Left cardiac atrium (tissue), 4 donors: ENCODE measurements at regions not wholly inside any gene's neighbourhood (a gene's known extent, or its start where the extent isn't known, plus 50 kb on each side); places are given as distances from the start of the nearest gene placed in this dataset.
"Not testable (repeated sequence)": the region's sequence is repeated elsewhere in the genome, so short reads cannot be mapped to it uniquely, and the experiment has no call there.

Experiments used
- ATAC-seq, 2 donors: fragments of 200-7000 bp; cut with Tn5 transposase; one replicate each; pipeline ENCODE4 v1.9.1; 2020; ENCODE audit warnings: mild to moderate bottlenecking in 2 of 2, moderate library complexity in 2 of 2
- DNase-seq: peaks from one replicate; pipeline ENCODE4 v3.0.0-alpha.2; 2020
- intact Hi-C, 2 donors: fragments of 100-400 bp; cut with DNase I; formaldehyde crosslinking; loops; one replicate each; pipeline versions ENCODE4 v1.14.1 to v1.15.1; 2022 to 2023
- donor health status: DM: no; HTN: yes; CAD: no.
- donor health status: DM: no; HTN: yes; CAD: no; lungs with severe emphysema.
- donor health status: DM: yes; HTN: yes; CAD: no.
- donor health status: Dilated cardiomyopathy.

- DNase-seq (no peak), ATAC-seq (no peak)
- intact Hi-C loops = no loop called here
Observed at GRCh38 chr15:23750179-23750578, 63.1 kb upstream of the NDN start.

GRCh38 chr15:23750776-23751175, 63.7 kb upstream of the NDN start:
- intact Hi-C loops = no loop called here
- DNase-seq (no peak), ATAC-seq (no peak)

GRCh38 chr15:23753248-23753647, 66.1 kb upstream of the NDN start:
- intact Hi-C loops = no loop called here

GRCh38 chr15:23758891-23759290, 71.8 kb upstream of the NDN start:
- intact Hi-C loops = no loop called here
- no peak for ATAC-seq
- DNase-seq = no peak

More at GRCh38 chr15:23753248-23753647, 66.1 kb upstream of the NDN start:
- no peak for DNase-seq
- no peak for ATAC-seq

DNA sequence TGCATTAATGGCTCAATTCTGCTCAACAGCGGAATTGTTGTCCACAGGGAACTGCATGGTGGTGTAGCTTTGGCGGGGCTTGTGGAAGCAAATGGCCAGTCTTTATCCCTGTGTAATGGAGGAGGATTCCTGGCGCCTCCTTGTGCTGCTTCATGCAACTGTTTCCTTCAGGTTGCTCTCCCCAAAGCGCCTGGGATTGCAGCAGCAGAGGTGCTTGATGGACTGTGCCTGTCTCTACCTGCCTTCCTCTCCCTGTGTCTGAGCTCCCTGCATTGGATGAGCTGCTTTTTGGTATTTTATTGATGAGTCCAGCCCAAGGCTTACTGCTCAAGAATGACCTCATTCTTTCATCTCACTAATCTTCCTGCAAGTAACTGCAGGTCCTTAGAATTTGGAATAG, 72.9 kb upstream of the NDN start:
- intact Hi-C loops = no loop called here
- ATAC-seq = no peak
- DNase-seq = no peak

GRCh38 chr15:23761386-23761785, 74.3 kb upstream of the NDN start:
- no peak for ATAC-seq
- intact Hi-C loops = no loop called here
- DNase-seq = no peak

GRCh38 chr15:23762026-23762425, 74.9 kb upstream of the NDN start:
- intact Hi-C loops = no loop called here
- ATAC-seq (no peak), DNase-seq (no peak)

DNA sequence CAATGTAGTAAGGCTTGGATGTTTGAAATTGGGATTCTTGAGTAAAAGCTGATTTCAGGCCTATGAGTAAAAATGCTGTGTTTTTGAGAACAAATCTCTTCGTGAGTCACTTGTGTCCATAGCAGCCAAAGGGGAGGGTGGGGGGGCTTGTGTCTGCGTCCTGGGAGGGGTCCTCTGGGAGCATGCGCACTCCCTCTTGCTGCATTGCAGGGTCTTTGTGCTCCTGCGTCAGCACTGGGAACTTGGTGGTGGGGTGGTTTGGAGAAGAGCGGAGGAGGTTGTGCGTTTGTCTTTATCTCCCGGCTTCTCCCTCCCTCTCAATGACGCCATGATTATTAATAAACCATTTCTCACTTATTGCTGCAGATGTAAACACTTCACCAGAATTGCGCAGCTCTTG, 75.9 kb upstream of the NDN start:
- ATAC-seq (no peak), DNase-seq (no peak)
- intact Hi-C loops = no loop called here

GRCh38 chr15:23764306-23764705, 77.2 kb upstream of the NDN start:
- ATAC-seq (no peak), DNase-seq (no peak)
- intact Hi-C loops = no loop called here

DNA sequence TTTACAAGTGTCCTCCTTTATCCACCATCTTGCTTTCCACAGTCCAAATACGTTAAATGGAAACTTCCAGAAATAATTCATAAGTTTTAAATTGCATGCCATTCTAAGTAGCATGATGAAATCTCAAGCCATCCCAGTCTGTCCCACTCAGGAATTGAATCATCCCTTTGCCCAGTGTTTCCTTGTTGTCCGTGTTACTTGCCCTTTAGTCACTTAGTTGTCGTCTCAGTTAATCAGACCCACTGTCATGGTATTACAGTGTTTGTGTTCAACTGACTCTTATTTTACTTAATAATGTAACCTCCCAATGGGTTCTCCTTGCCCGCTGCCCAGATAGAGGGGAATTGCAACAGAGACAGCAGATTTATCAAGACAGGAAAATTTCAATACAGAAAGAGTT, 77.6 kb upstream of the NDN start:
- intact Hi-C loops = no loop called here
- DNase-seq = no peak
- ATAC-seq = no peak

DNA sequence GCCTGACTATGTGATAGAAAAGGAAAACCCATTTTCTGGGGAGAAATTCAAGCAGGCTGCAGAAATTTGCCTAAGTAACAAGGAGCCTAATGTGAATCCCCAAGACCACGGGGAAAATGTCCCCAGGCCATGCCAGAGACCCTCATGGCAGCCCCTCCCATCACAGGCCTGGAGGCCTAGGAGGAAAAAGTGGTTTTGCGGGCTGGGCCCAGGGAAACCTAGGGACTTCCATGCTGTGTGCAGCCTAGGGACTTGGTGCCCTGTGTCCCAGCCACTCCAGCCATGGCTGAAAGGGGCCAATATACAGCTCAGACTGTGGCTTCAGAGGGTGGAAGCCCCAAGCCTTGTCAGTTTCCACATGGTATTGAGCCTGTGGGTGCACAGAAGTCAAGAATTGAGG, 79.7 kb upstream of the NDN start:
- ATAC-seq, DNase-seq, intact Hi-C loops: not testable (repeated sequence)

DNA sequence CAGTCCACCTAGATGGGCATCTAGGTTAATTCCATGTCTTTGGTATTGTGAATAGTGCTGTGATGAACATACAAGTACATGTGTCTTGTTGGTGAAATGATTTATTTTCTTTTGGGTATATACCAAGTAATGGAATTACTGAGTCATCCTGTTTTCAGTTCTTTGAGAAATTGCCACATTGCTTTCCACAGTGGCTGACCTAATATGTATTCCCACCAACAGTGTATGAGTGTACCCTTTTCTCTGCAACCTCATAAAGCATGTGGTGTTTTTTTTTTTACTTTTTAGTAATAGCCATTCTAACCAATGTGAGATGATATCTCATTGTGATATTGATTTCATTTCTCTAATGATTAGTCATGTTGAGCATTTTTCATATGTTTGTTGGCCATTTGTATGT, 86.0 kb upstream of the NDN start:
- ATAC-seq = peak in 1 of 2 donors; percentile 50
- no peak for DNase-seq
- intact Hi-C loops = no loop called here

GRCh38 chr15:23787346-23788105, 100.4 kb upstream of the NDN start:
- ATAC-seq (peak in 1 of 2 donors; percentile 26), DNase-seq (no peak)
- intact Hi-C loops = no loop called here

DNA sequence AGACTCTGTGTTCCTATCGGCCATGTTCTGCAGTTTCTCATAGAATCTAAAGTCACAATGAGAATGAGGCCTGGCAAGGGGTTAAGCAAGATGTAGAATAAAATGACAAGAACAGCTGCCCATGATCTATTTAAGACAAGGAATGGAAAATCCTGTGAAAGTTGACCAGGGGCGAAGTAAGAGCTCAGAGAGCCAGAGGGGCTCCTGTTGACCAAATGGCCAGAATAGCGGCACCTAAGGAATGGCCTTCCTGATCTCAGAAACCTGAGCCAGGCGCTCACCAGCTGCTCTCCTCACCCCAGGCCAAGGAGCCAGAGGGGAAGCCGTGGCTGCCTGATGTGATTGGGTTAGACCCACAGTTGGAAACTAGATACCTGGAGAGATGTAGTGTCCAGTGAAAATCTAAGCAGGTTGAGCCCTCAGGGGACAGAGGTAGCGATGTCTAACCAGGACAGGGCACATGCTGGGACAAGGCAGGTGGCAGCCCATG, 106.1 kb upstream of the NDN start:
- ATAC-seq (no peak), DNase-seq (no peak)
- intact Hi-C loops = loop anchor here in 1 of 2 donors (10.0 kb wide), 1 partner anchor 48 kb away; no protein-coding TSS in a partner anchor

DNA sequence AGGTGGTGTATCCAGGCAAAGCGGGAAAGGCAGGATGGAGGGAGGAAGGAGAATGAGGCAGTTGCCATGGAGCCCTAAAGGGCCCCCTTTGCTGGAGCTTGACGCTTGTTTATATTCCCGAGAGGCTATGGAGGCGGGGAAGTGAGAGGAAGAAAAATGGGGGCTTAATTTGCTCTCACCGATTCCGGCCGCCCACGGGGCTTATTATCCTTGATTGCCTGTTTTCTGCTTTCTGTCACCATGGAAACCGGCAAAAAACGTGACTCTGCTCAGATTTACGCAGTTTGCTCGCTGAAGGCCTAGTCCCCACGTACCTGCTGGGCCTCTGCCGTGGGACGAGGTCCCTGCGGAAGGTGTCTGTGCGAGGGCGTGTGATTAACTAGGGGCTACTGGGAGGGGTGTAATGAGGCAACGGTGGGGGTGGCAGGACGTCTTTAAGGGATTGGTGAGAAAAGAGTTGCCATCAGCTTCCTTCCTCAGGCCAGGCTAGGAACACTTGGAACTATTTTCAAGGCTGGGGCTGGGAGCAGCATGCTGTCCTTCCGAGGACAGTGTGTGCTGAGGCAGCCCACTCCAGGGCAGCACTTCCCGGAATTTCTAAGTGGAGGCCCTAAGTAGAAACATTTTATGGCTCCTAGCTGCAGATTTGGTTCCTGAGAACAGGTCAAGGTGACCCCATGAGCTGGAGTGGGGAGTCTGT, 110.8 kb upstream of the NDN start:
- intact Hi-C loops = loop anchor here in 1 of 2 donors (10.0 kb wide), 1 partner anchor 53 kb away; no protein-coding TSS in a partner anchor
- no peak for ATAC-seq
- no peak for DNase-seq

DNA sequence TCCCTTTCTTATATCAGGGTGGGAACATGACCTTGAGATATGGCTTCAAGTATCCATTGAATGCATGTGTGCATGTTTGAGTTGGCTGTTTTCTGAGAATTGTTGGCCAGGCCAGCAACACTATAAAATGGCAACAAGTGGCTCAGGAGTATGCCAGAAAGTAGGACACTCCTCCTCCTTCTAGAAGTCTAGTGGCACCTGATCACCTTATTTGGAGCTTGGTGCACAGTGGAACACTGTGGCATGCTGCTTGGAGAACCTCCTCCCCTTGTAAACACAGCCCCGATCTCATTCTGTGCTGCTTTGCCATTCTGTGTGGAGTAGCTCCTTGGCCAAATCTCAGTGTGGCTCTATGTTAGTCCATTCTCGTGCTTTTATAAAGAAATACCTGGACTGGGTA, 114.8 kb upstream of the NDN start:
- DNase-seq (no peak), ATAC-seq (no peak)
- intact Hi-C loops = no loop called here

DNA sequence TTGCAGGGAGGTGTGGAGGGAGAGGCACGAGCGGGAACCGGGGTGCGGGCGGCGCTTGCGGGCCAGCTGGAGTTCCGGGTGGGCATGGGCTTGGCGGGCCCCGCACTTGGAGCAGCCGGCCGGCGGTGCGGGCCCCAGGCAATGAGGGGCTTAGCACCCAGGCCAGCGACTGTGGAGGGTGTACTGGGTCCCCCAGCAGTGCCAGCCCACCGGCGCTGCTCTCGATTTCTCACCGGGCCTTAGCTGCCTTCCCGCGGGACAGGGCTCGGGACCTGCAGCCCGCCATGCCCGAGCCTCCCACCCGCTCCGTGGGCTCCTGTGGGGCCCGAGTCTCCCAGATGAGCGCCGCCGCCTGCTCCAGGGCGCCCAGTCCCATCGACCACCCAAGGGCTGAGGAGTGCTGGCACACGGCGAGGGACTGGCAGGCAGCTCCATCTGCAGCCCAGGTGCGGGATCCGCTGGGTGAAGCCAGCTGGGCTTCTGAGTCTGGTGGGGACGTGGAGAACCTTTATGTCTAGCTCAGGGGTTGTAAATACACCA, 115.9 kb upstream of the NDN start:
- ATAC-seq, DNase-seq, intact Hi-C loops: not testable (repeated sequence)

GRCh38 chr15:23806980-23807379, 119.9 kb upstream of the NDN start:
- DNase-seq (no peak), ATAC-seq (no peak)
- intact Hi-C loops = no loop called here

GRCh38 chr15:23823508-23823907, 136.4 kb upstream of the NDN start:
- no peak for DNase-seq
- no peak for ATAC-seq
- intact Hi-C loops = no loop called here

DNA sequence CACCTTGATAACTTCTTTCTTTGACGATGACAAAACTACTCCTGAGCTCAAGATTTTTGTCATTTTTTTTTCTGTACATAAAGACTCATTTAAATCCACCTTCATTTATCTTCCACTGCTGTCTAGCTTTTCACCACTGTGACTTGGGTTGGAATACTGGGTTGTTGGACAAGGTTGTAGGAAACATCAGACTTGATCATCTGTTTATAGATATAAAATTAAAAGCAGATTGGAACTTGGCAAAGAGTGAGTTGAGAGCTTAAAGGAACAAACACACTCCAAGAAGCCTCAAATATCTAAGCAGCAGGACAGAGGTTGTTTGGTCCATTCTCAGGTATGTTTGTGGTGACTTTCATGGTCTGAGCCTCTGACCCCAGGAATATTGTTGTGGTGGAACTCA, 141.7 kb upstream of the NDN start:
- ATAC-seq (no peak), DNase-seq (no peak)
- intact Hi-C loops = no loop called here
